CD4-positive, alpha-beta T cell treated with Interleukin-12 subunit alpha and Interleukin-12 subunit beta, for 1 hour (primary cell): ENCODE measurements at regions not wholly inside any gene's neighbourhood (a gene's known extent, or its start where the extent isn't known, plus 50 kb on each side); places are given as distances from the start of the nearest gene placed in this dataset.
"Not testable (repeated sequence)": the region's sequence is repeated elsewhere in the genome, so short reads cannot be mapped to it uniquely, and the experiment has no call there.

Experiments
- DNase-seq: peaks from one replicate; pipeline ENCODE4 v3.0.0-alpha.2; 2020

GRCh38 chr2:239817468-239818031 lies 207.6 kb downstream of the NDUFA10 start:
- not testable (repeated sequence) for DNase-seq

GRCh38 chr2:239816576-239817467 lies 208.3 kb downstream of the NDUFA10 start:
- no peak for DNase-seq

DNA sequence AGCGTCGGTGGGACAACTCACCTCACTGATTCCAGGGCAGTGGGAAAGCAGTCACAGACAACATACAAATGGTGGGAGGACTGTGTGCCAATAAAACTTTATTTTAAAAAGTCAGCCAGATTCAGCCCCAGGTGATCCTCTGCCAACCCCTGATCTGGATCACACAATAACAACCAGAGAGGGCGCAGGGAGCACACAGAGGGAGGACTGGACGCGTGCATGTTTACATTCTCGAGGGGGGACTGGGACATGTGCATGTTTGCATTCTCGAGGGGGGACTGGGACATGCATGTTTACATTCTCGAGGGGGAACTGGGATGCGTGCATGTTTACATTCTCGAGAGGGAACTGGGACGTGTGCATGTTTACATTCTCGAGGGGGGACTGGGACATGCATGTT lies 209.5 kb downstream of the NDUFA10 start:
- no peak for DNase-seq

GRCh38 chr2:239814861-239815601 lies 210.1 kb downstream of the NDUFA10 start:
- DNase-seq: no peak

GRCh38 chr2:239814116-239814860 lies 210.9 kb downstream of the NDUFA10 start:
- no peak for DNase-seq

- DNase-seq: no peak
Observed at GRCh38 chr2:239813261-239814115, 211.7 kb downstream of the NDUFA10 start.

DNA sequence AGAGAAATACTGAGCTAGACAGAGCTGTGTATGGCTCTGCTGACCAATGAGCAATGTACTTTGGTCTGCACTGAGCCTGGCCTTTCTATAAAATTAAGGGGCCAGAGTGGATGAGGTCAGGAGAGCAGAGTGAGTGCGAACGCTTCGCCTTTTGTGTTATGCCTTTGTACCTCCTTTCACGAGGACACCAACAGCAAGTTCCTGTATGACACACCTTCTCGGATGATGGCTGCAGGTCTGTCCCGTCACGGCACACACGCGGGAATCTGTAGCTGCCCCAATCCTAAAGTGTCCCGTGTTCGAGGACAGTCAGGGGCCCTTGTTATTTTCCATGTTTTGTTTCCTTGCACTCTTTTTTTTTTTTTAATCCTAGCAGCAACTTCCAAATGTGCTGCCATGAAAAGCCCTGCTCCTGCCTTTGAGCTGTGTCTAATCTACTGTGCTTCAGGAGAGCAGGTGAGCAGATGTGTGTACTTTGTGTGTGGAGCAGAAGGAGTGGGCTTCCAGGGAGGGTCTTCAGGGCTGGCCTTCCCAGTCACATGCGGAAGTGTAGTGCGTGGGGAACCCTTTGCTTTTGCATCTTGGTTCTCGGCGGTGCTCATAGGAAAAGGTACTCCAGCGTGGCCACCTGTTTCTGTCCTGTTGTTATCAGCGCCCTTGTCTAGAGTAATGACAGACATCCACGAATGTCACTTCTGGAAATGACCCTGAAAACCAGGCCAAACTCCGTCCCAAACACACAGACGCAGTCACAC lies 213.2 kb downstream of the NDUFA10 start:
- DNase-seq: no peak

DNA sequence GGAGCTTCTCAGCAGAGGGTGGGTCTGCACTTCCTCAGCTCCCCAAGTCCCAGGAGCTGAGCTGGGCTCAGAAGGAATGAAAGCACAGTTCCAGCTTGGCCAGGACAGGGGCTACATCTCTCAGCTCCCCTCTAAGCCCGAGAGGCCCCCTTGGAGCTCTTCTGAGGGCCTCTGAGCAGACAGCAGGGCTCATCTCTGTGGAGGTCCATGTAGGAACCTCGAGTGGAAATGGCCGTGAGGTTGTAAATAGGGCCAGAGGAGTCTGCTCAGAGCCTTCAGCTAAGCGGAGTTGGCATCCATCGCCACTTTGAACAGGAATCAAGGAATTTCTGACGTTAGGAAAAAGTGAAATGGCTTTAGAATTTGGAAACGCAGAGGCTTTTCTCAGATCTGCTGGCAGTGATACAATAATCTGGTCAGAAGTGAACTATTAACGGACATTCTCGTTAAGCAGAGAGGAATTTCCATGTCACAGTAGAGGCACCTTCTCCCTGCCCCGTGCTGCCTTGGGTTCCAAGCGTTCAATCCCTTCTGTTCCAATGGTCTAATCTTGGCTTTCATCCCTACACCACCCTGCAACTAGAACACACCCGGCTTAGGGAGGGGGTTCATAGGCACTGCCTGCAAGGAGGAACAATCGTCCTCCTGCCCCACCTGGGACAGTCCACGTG lies 213.9 kb downstream of the NDUFA10 start:
- DNase-seq: no peak

GRCh38 chr2:239809391-239809790 lies 215.8 kb downstream of the NDUFA10 start:
- DNase-seq: no peak

DNA sequence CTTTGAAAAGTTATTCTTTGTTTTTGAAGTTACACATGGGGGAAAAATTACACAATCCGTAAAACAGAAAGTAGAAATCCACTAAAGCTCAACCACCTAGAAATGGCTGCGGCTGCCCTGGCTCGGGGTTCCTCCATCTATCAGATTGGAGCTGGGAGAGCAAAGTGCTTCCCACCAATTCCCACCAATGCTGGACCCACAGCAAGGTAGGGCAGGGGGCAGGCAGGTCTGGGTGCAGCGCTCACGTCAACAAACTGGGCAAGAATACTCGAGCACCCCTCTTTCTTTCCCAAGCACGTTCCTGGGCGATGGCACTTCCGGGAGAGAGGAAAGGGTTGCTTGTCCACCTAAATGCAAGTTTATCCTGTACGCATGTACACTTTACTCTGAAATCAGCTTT lies 217.6 kb downstream of the NDUFA10 start:
- no peak for DNase-seq

- no peak for DNase-seq
Observed at GRCh38 chr2:239806758-239807434, 218.2 kb downstream of the NDUFA10 start.

DNA sequence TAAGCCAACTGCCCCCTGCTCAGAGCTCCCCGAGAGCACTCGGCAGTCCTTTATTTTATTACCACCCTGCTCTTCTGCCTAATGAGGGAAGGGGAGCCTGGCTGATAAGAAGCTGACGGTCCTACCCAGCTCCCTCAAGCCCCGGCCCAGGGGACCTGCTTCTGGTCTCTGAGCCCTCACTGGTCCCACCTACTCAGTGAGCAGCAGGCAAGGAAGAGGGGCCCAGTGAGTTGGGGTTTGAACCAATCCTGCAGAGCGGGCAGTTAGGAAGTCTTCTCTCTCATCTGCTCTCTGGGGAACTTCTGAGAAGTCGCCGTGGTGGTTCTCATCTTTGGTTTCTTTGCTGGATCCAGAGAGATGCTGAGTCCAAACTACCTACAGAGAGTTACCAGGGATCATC lies 218.9 kb downstream of the NDUFA10 start:
- DNase-seq: no peak

- no peak for DNase-seq
Observed at GRCh38 chr2:239805414-239805813, 219.7 kb downstream of the NDUFA10 start.

DNA sequence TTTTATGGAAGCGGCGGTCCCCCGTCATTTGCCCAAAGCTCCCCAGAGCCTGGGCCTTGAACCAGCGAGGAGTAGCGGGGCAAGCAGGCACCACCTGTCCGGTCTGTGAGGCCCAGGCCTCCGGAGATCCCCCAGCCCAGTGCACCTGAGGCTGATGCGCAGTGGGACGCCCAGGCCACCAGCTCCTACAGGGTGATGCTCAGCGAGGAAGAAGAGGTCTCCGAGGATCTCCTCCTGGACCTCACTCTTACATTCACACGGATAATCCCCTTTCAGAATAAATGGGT lies 220.2 kb downstream of the NDUFA10 start:
- no peak for DNase-seq

- no peak for DNase-seq
Observed at GRCh38 chr2:239804161-239805042, 220.7 kb downstream of the NDUFA10 start.

DNA sequence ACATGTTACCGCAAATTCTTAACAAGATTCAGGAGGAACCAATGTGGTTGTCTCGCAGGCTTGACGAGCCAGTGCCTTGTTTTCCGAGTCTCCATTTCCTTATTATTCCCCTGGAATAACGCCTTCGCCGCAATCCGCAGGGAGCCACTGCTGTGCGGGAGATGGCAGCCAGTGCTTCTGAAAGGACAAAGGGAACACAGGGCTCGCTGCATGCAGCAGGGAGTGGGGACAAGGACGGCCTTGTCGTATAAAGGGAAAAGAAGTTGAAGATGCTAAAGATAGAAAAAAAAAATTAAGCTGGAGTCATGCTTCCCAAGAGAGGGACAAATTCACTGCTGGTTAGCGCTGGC lies 221.4 kb downstream of the NDUFA10 start:
- DNase-seq: no peak

GRCh38 chr2:239803102-239803765 lies 221.9 kb downstream of the NDUFA10 start:
- DNase-seq: no peak

DNA sequence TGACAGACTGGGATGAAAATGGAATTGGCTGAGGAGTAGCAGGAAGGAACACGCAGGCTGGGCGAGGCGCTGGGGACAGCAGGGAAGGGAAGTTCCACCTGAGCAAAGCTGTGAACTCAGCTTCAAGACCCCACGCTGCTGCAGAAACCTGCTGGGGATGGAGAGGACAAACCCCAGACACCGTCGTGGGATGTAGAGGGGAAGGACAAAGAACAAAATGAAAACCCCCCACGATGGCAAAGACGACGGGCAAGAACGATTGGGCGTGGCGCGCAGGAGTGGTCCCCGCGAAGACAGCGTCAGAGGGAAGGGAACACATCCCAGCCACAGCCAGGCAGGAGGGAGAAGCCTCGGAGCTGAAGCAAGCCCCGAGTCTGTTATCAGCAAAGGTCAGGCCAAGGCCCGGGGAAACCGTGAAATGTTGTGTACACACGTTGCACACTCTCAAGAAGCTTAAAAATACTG lies 222.9 kb downstream of the NDUFA10 start:
- no peak for DNase-seq
